GM18511 (cell line): ENCODE measurements at regions not wholly inside any gene's neighbourhood (a gene's known extent, or its start where the extent isn't known, plus 50 kb on each side); places are given as distances from the start of the nearest gene placed in this dataset.

Source experiments
- ATAC-seq: cut with Tn5 transposase; IDR thresholded peaks from one replicate; pipeline ENCODE4 v1.9.1; 2021; ENCODE audit warnings: mild to moderate bottlenecking, moderate library complexity; ENCODE audit not compliant: unreplicated experiment

- no peak for ATAC-seq
These were observed 56.8 kb upstream of the PRDX6 start for GRCh38 chr1:173420330-173420806.

- no peak for ATAC-seq
These were observed 55.8 kb upstream of the PRDX6 start for GRCh38 chr1:173421286-173421685.

GRCh38 chr1:173421789-173422188, 55.3 kb upstream of the PRDX6 start:
- no peak for ATAC-seq

- ATAC-seq, result peak; percentile 54
These were observed 54.6 kb upstream of the PRDX6 start for GRCh38 chr1:173422456-173422976.

- no peak for ATAC-seq
These were observed 53.8 kb upstream of the PRDX6 start for GRCh38 chr1:173423291-173423690.

GRCh38 chr1:173424143-173424542, 53.0 kb upstream of the PRDX6 start:
- no peak for ATAC-seq

- ATAC-seq, result no peak
These were observed 52.2 kb upstream of the PRDX6 start for GRCh38 chr1:173424782-173425407.

GRCh38 chr1:173426057-173426456, 51.1 kb upstream of the PRDX6 start:
- no peak for ATAC-seq

- no peak for ATAC-seq
These were observed 49.7 kb upstream of the PRDX6 start for GRCh38 chr1:173427146-173428054.
